Neural cell (in vitro differentiated cells): ENCODE measurements at regions not wholly inside any gene's neighbourhood (a gene's known extent, or its start where the extent isn't known, plus 50 kb on each side); places are given as distances from the start of the nearest gene placed in this dataset.

Experiments
- H2AFZ ChIP-seq: fragments of 200-600, 300-800 bp; sonication (generic), shearing (Covaris generic); 2 replicates; pipeline ENCODE4 v1.6.0; 2014; ENCODE audit warnings: low read depth, mild to moderate bottlenecking, antibody characterized with exemption, low read length, moderate library complexity
- H3F3A ChIP-seq: fragments of 200-600 bp; shearing (Covaris generic); 2 replicates; pipeline ENCODE4 v1.6.1; 2016; ENCODE audit warnings: mild to moderate bottlenecking, moderate library complexity, mixed read lengths, antibody characterized with exemption, low read length; ENCODE audit not compliant: insufficient read depth, poor library complexity, severe bottlenecking
- H3K27ac ChIP-seq: fragments of 200-600, 300-800 bp; sonication (generic), shearing (Covaris generic); 2 replicates; pipeline ENCODE4 v1.5.1; 2014; ENCODE audit warnings: mild to moderate bottlenecking, low read length, moderate library complexity
- H3K27me3 ChIP-seq: fragments of 300-800, 200-600 bp; sonication (generic), shearing (Covaris generic); 2 replicates; pipeline ENCODE4 v1.6.0; 2014; ENCODE audit warnings: mild to moderate bottlenecking, low read depth, low read length, moderate library complexity; ENCODE audit not compliant: insufficient read depth
- H3K36me3 ChIP-seq: fragments of 300-800, 200-600 bp; sonication (generic), shearing (Covaris generic); 2 replicates; pipeline ENCODE4 v1.5.1; 2014; ENCODE audit warnings: mild to moderate bottlenecking, antibody characterized with exemption, low read length, moderate library complexity; ENCODE audit not compliant: insufficient read depth
- H3K4me2 ChIP-seq: fragments of 300-800, 200-600 bp; sonication (generic), shearing (Covaris generic); 2 replicates; pipeline ENCODE4 v1.6.0; 2014; ENCODE audit warnings: mild to moderate bottlenecking, low read length
- H3K4me3 ChIP-seq: fragments of 300-800, 200-600 bp; sonication (generic), shearing (Covaris generic); 2 replicates; pipeline ENCODE4 v1.5.1; 2014; ENCODE audit warnings: mild to moderate bottlenecking, low read length, moderate library complexity
- H3K79me2 ChIP-seq: fragments of 200-600 bp; shearing (Covaris generic); replicated peaks from 2 replicates; pipeline ENCODE4 v1.6.0; 2014; ENCODE audit warnings: mild to moderate bottlenecking, low read length, moderate library complexity; ENCODE audit not compliant: insufficient read depth
- H3K9ac ChIP-seq: fragments of 300-800, 200-600 bp; sonication (generic), shearing (Covaris generic); 2 replicates; pipeline ENCODE4 v1.6.1; 2016; ENCODE audit warnings: mild to moderate bottlenecking, low read length, mixed read lengths
- H3K9me2 ChIP-seq: fragments of 200-600 bp; shearing (Covaris generic); 2 replicates; pipeline ENCODE4 v1.6.1; 2016; ENCODE audit warnings: mild to moderate bottlenecking, low read length, mixed read lengths; ENCODE audit not compliant: insufficient read depth
- H3K9me3 ChIP-seq: fragments of 200-600, 300-800 bp; sonication (generic), shearing (Covaris generic); 2 replicates; pipeline ENCODE4 v1.6.1; 2016; ENCODE audit warnings: mild to moderate bottlenecking, mixed run types, low read length, moderate library complexity, mixed read lengths
- H4K20me1 ChIP-seq: fragments of 200-600 bp; shearing (Covaris generic); 2 replicates; pipeline ENCODE4 v1.6.1; 2016; ENCODE audit warnings: mild to moderate bottlenecking, mixed run types; ENCODE audit not compliant: insufficient read depth
- EP300 ChIP-seq: fragments of 450-650 bp; conservative IDR thresholded peaks from 2 replicates; pipeline ENCODE4 v1.6.1; 2014; ENCODE audit warnings: antibody characterized with exemption, mild to moderate bottlenecking, moderate library complexity; ENCODE audit not compliant: poor library complexity, severe bottlenecking
- EZH2 ChIP-seq: fragments of 200-600, 300-800 bp; shearing (Covaris generic), sonication (generic); IDR thresholded peaks from 2 replicates; pipeline ENCODE4 v1.6.1; 2014; ENCODE audit warnings: antibody characterized with exemption, low read length, borderline replicate concordance, mild to moderate bottlenecking; ENCODE audit not compliant: insufficient read depth, poor library complexity, severe bottlenecking
- MXI1 ChIP-seq: fragments of 450-650 bp; conservative IDR thresholded peaks from 2 replicates; pipeline ENCODE4 v1.6.1; 2014; ENCODE audit warnings: antibody characterized with exemption, mild to moderate bottlenecking; ENCODE audit not compliant: poor library complexity, severe bottlenecking
- POLR2AphosphoS5 ChIP-seq: IDR thresholded peaks from 2 replicates; pipeline ENCODE4 v1.6.1; 2012
- RAD21 ChIP-seq: fragments of 450-650 bp; conservative IDR thresholded peaks from 2 replicates; pipeline ENCODE4 v1.6.1; 2014; ENCODE audit warnings: antibody characterized with exemption, mild to moderate bottlenecking, moderate library complexity
- SMC3 ChIP-seq: fragments of 450-650 bp; conservative IDR thresholded peaks from 2 replicates; pipeline ENCODE4 v1.6.1; 2014; ENCODE audit warnings: antibody characterized with exemption, mild to moderate bottlenecking, moderate library complexity; ENCODE audit not compliant: poor library complexity
- TAF1 ChIP-seq: IDR thresholded peaks from 2 replicates; pipeline ENCODE4 v1.6.1; 2012; ENCODE audit warnings: low read depth
- TF ChIP-seq, protein P1 (sequence below): fragments of 450-650 bp; IDR thresholded peaks from 2 replicates; pipeline ENCODE4 v1.5.1; 2014; ENCODE audit warnings: antibody characterized with exemption, mild to moderate bottlenecking, moderate library complexity; ENCODE audit not compliant: poor library complexity, severe bottlenecking
- TF ChIP-seq, protein P2 (sequence below): IDR thresholded peaks from 2 replicates; pipeline ENCODE4 v1.6.1; 2012; ENCODE audit warnings: borderline replicate concordance

DNA sequence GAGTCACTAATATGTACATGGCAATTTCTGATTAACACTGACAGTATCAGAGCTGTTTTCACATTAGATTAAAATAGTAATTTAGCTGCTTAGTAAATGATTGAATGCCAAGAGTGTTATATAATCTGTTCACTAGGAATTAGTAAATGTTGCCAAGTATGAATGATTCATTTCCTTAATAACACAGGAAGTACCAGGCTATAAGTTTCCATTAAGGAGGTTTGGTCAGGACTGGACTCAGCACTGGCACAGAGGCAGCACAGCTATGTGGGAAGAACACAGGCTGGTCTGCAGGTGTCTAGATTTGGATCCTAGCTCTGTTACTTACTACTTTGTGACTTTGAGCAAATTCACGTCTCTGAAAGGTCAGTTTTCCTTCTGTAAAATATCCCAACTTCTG lies 97.2 kb downstream of the TDRD15 start:
- no peaks in the 10 kb centered on the region for H3K27me3 ChIP-seq
- no peaks in the 10 kb centered on the region for H4K20me1 ChIP-seq
- no peak overlapping the region for H3K9ac ChIP-seq
- H3K79me2 ChIP-seq: no peaks in the 10 kb centered on the region
- H3F3A ChIP-seq: no peaks in the 10 kb centered on the region
- no peaks in the 10 kb centered on the region for H3K9me2 ChIP-seq
- H3K4me2 ChIP-seq: no peak overlapping the region
- no peaks in the 10 kb centered on the region for H3K36me3 ChIP-seq
- no peak overlapping the region for H3K4me3 ChIP-seq
- H3K27ac ChIP-seq: no peak overlapping the region
- H2AFZ ChIP-seq: no peak overlapping the region
- TF ChIP-seq, protein P1, sequence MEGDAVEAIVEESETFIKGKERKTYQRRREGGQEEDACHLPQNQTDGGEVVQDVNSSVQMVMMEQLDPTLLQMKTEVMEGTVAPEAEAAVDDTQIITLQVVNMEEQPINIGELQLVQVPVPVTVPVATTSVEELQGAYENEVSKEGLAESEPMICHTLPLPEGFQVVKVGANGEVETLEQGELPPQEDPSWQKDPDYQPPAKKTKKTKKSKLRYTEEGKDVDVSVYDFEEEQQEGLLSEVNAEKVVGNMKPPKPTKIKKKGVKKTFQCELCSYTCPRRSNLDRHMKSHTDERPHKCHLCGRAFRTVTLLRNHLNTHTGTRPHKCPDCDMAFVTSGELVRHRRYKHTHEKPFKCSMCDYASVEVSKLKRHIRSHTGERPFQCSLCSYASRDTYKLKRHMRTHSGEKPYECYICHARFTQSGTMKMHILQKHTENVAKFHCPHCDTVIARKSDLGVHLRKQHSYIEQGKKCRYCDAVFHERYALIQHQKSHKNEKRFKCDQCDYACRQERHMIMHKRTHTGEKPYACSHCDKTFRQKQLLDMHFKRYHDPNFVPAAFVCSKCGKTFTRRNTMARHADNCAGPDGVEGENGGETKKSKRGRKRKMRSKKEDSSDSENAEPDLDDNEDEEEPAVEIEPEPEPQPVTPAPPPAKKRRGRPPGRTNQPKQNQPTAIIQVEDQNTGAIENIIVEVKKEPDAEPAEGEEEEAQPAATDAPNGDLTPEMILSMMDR: no peak
- TF ChIP-seq MXI1 (no peak), RAD21 (no peak), POLR2AphosphoS5 (no peak), EP300 (no peak), SMC3 (no peak), EZH2 (no peak), TAF1 (no peak)
- TF ChIP-seq, protein P2, sequence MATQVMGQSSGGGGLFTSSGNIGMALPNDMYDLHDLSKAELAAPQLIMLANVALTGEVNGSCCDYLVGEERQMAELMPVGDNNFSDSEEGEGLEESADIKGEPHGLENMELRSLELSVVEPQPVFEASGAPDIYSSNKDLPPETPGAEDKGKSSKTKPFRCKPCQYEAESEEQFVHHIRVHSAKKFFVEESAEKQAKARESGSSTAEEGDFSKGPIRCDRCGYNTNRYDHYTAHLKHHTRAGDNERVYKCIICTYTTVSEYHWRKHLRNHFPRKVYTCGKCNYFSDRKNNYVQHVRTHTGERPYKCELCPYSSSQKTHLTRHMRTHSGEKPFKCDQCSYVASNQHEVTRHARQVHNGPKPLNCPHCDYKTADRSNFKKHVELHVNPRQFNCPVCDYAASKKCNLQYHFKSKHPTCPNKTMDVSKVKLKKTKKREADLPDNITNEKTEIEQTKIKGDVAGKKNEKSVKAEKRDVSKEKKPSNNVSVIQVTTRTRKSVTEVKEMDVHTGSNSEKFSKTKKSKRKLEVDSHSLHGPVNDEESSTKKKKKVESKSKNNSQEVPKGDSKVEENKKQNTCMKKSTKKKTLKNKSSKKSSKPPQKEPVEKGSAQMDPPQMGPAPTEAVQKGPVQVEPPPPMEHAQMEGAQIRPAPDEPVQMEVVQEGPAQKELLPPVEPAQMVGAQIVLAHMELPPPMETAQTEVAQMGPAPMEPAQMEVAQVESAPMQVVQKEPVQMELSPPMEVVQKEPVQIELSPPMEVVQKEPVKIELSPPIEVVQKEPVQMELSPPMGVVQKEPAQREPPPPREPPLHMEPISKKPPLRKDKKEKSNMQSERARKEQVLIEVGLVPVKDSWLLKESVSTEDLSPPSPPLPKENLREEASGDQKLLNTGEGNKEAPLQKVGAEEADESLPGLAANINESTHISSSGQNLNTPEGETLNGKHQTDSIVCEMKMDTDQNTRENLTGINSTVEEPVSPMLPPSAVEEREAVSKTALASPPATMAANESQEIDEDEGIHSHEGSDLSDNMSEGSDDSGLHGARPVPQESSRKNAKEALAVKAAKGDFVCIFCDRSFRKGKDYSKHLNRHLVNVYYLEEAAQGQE: no peak
- no peaks in the 10 kb centered on the region for H3K9me3 ChIP-seq

DNA sequence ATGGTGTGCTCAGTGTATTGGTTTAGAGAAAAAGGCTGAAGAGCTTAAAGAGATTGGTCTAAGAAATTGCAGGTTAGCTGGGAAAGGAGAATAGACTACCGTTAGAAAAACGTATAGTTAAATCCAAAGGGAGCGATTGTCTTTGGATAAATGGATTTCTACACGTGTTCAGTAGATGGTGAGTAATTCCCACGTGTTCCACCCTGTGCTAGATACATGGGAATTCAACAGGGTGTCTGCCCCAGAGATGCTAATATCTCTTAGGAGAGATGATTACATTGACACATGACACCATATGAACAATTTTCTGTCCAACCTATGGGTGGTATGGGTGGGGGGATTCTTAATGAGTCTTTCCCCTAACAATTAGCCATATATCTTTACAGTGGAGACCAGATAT lies 99.8 kb downstream of the TDRD15 start:
- Histone ChIP-seq H2AFZ (no peak overlapping the region), H3K9me2 (no peaks in the 10 kb centered on the region)

More for the DNA sequence above, 99.8 kb downstream of the TDRD15 start:
- no peaks in the 10 kb centered on the region for H3K27me3 ChIP-seq
- H3K9ac ChIP-seq: no peak overlapping the region
- no peak overlapping the region for H3K4me2 ChIP-seq
- H3K27ac ChIP-seq: no peak overlapping the region
- no peaks in the 10 kb centered on the region for H3K79me2 ChIP-seq
- H4K20me1 ChIP-seq: no peaks in the 10 kb centered on the region
- H3K4me3 ChIP-seq: no peak overlapping the region
- H3K9me3 ChIP-seq: no peaks in the 10 kb centered on the region
- no peaks in the 10 kb centered on the region for H3K36me3 ChIP-seq
- H3F3A ChIP-seq: no peaks in the 10 kb centered on the region
- TF ChIP-seq, protein P1: no peak
- TF ChIP-seq POLR2AphosphoS5 (no peak), EP300 (no peak), SMC3 (no peak), MXI1 (no peak), TAF1 (no peak), EZH2 (no peak), RAD21 (no peak)
- TF ChIP-seq, protein P2: no peak
